ENCODE measurements at regions not wholly inside any gene's neighbourhood (a gene's known extent, or its start where the extent isn't known, plus 50 kb on each side); places are given as distances from the start of the nearest gene placed in this dataset.
A peak's percentile ranks its signal among the peaks of the same experiment; 100 is the strongest.
"Not testable (repeated sequence)": the region's sequence is repeated elsewhere in the genome, so short reads cannot be mapped to it uniquely, and the experiment has no call there.

- no peak for DNase-seq
These were observed 333.6 kb upstream of the RUNX1 start for GRCh38 chr21:35382696-35383095.

- DNase-seq: peak; percentile 55
These were observed 332.7 kb upstream of the RUNX1 start for GRCh38 chr21:35381743-35382310.

GRCh38 chr21:35380304-35380703 is 331.2 kb upstream of the RUNX1 start:
- DNase-seq: not testable (repeated sequence)

GRCh38 chr21:35378881-35379280 is 329.8 kb upstream of the RUNX1 start:
- no peak for DNase-seq

- no peak for DNase-seq
These were observed 328.5 kb upstream of the RUNX1 start for GRCh38 chr21:35377505-35378090.

- DNase-seq: no peak
These were observed 327.5 kb upstream of the RUNX1 start for GRCh38 chr21:35376406-35377135.

- DNase-seq: no peak
These were observed 326.0 kb upstream of the RUNX1 start for GRCh38 chr21:35375115-35375514.

- DNase-seq: no peak
These were observed 324.9 kb upstream of the RUNX1 start for GRCh38 chr21:35373998-35374397.

- DNase-seq: no peak
These were observed 323.1 kb upstream of the RUNX1 start for GRCh38 chr21:35372201-35372600.

GRCh38 chr21:35370671-35371070 is 321.6 kb upstream of the RUNX1 start:
- no peak for DNase-seq

GRCh38 chr21:35370071-35370470 is 321.0 kb upstream of the RUNX1 start:
- no peak for DNase-seq

- DNase-seq: no peak
These were observed 319.2 kb upstream of the RUNX1 start for GRCh38 chr21:35368326-35368725.

- DNase-seq: no peak
These were observed 318.5 kb upstream of the RUNX1 start for GRCh38 chr21:35367553-35367952.

- DNase-seq: no peak
These were observed 317.4 kb upstream of the RUNX1 start for GRCh38 chr21:35366394-35367080.

- no peak for DNase-seq
These were observed 314.4 kb upstream of the RUNX1 start for GRCh38 chr21:35363458-35363857.

GRCh38 chr21:35361988-35362387 is 312.9 kb upstream of the RUNX1 start:
- no peak for DNase-seq

- DNase-seq: no peak
These were observed 311.9 kb upstream of the RUNX1 start for GRCh38 chr21:35360870-35361570.

- no peak for DNase-seq
These were observed 310.0 kb upstream of the RUNX1 start for GRCh38 chr21:35359076-35359475.

- no peak for DNase-seq
These were observed 308.9 kb upstream of the RUNX1 start for GRCh38 chr21:35358008-35358407.

GRCh38 chr21:35357041-35357780 is 308.1 kb upstream of the RUNX1 start:
- no peak for DNase-seq

- DNase-seq: no peak
These were observed 305.0 kb upstream of the RUNX1 start for GRCh38 chr21:35354078-35354477.

GRCh38 chr21:35352793-35353192 is 303.7 kb upstream of the RUNX1 start:
- no peak for DNase-seq

Measured in NCI-H82 (cell line).